ENCODE measurements at regions not wholly inside any gene's neighbourhood (a gene's known extent, or its start where the extent isn't known, plus 50 kb on each side); places are given as distances from the start of the nearest gene placed in this dataset.
"Not testable (repeated sequence)": the region's sequence is repeated elsewhere in the genome, so short reads cannot be mapped to it uniquely, and the experiment has no call there.

DNA sequence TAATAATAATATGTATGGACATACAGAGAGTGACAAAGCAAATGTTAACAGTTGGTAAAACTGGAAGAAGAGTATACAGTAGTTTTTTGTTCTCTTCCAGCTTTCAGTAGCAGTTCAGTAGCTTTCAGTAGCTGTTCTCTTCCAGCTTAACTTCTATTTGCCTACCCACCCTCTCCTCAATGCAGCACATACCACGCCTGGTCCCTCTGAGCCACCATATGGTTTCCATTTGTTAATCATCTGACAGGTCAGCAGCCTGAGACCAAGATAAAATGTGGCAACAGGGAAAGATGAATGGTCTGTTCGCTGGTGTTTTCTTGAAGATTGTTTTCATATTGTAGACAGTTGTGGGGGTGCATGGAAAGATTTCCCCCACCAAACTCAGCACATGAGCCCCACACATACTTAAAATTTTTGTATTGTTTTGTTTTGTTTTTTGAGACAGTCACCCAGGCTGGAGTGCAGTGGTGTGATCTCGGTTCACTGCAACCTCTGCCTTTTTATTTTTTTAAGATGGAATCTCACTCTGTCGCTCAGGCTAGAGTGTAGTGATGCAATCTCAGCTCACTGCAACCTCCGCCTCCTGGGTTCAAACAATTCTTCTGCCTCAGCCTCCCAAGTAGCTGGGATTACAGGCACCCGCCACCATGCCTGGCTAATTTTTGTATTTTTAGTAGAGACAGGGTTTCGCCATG is 56.8 kb downstream of the ATP6V0E2 start:
- not testable (repeated sequence) for DNase-seq (ENCODE audit: low read depth)

DNA sequence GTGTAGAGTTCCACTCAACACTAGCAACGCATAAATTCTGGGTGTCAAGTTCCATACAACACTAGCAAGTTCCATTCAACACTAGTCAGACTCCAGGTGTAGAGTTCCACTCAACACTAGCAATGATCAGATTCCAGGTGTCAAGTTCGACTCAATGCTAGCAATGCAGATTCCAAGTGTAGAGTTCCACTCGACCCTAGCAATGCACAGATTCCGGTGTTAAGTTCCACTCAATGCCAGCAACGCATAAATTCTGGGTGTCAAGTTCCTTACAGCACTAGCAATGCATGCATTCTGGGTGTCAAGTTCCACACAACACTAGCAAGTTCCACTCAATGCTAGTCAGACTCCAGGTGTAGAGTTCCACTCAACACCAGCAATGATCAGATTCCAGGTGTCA is 60.0 kb downstream of the ATP6V0E2 start:
- DNase-seq (ENCODE audit: low read depth) = not testable (repeated sequence)

DNA sequence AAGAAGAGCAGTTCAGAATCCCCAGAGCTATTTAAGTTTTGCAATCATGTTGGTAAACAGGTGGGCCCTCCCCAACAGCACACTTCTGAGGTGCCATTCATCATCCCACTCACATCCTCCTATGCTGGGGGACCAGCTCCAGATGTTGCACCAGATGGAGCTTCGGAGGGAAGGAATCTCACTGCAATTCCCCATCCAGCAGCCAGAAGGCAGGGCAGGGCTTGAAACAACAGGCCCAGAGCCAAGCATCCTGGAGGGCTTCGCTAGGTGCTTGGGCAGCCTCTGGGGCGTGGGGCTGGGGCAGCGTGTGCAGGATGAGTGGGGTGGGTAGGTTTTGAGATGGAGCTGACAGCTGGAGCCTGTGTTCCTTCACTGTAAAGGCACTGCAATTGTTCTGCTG is 73.6 kb downstream of the ATP6V0E2 start:
- not testable (repeated sequence) for DNase-seq (ENCODE audit: low read depth)

DNA sequence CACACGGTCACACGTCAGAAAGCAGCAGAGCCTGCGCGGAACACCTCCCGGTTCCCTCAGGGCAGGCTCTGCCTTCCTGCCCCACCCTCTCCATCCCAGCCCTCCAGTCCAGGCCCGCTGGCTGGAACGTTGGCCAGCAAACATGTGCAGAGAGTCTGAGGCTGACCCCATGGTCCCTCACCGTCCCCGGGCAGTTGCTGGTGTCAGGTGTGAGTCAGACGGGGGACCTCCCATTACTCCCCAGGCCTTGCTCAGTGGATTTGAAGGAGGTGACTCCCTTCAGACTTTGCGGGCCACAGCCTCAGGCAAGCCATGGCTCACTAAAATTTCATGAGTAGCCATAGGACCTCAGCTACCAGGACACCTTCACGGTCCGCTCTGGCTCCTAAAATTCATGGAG is 74.7 kb downstream of the ATP6V0E2 start:
- not testable (repeated sequence) for DNase-seq (ENCODE audit: low read depth)

DNA sequence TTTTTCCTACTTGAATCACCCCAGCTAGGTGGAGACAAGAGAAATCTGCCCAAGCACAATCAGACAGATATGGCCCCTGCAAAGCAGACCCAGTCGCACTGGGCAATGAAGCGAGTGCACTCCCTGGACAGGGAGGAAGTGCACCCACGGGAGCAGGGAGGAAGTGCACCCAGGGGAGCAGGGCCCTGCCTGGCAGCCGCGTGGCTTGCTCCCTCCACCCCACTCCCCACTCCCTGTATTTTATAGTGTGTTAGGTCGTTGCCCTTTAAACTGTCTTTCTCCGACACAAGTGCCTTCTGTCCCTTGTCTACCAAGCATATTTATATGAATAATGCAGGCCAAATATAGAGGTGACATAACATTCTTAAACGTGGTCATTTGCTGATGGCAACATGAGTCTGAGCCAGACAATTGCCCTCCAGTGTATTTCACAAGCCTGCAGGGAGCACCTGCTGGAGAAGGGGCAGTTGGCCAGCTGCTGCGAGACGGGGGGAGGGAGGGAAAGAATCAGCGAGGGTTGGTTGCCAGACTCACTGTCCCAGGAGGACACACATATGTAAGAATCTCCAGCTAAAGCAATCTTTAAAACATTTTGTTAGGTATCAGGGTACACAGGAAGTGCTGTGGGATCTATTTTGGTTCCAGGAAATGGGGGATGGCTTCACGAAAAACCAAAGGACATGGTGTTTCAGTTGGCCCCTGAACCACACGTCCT is 76.3 kb downstream of the ATP6V0E2 start:
- DNase-seq (ENCODE audit: low read depth) = not testable (repeated sequence)

DNA sequence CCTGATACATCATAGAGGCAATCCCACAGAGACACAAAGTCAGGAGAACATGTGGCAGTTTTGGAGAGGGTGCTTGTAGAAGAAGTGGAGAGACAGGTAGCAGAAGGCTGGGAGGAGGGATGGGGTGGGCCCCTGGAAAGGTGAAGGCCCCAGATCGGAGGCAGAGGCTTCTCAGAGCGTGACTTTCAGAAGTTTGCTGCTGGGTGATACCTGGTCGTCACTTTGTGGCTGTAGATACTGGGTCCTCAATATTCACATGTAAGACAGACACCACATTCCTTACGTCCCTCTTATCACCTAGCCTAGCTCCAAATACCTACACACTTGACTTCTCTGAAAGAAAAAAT is 76.8 kb downstream of the ATP6V0E2 start:
- DNase-seq (ENCODE audit: low read depth) = not testable (repeated sequence)

DNA sequence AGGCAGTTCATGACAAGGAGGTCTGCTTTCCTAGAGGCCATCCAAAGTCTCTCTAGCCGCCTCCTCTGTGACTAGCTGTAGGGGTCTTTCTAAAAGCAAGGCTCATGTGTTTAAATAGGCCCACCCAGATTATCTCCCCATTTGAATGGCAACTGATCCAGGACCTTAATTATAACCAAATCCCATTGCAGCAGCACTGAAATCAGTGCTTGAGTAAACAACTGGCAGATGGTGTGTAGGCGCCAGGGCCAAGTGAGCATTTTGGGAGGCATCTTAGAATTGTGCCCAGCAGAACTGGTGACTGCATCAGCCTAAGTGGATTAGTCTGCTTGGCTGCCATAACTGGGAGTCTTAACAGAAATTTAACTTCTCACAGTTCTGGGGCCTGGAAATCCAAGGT is 77.8 kb downstream of the ATP6V0E2 start:
- DNase-seq (ENCODE audit: low read depth) = not testable (repeated sequence)

DNA sequence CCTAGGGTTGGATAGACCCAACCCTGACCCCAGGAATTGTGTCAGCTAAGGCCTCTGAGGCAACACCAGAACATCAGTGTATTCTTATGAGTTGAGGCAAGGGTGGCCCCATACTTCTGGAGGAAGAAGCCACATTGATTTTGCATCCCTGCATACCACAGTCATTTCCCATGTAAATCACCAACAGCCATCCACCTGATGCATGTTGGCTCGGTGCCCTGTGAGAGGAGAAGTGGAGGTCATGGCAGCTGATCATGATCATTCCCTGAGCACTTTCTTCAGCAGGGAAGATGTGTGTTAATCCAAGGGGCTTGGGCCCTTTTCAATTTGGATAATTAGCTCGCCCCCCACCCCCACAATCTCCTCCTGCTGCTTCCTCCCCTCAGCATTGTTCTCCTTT is 85.1 kb downstream of the ATP6V0E2 start:
- not testable (repeated sequence) for DNase-seq (ENCODE audit: low read depth)

DNA sequence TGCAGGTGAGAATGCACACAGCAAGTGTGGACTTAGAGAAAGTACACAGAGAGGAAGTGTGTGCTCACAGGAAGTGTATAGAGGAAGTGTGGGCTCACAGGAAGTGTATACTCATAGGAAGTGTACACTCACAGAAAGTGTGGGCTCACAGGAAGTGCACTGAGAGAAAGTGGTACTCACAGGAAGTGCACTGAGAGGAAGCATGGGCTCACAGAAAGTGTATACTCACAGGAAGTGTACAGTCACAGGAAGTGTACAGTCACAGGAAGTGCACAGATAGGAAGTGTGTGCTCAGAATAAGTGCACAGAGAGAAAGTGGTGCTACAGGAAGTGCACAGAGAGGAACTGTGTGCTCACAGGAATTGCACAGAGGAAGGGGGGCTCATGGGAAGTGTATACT is 87.1 kb downstream of the ATP6V0E2 start:
- not testable (repeated sequence) for DNase-seq (ENCODE audit: low read depth)

DNA sequence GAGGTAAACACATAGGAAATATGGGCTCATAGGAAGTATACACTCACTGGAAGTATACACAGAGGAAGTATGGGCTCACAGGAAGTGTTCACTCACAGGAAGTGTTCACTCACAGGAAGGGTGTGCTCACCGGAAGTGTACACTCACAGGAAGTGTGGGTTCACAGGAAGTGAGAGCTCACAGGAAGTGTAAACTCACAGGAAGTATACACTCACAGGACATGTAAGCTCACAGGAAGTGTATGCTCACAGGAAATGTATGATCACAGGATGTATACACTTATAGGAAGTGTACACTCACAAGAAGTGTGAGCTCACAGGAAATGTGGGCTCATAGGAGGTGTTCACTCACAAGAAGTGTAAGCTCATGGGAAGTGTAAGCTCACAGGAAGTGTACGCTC is 88.1 kb downstream of the ATP6V0E2 start:
- DNase-seq (ENCODE audit: low read depth) = not testable (repeated sequence)

DNA sequence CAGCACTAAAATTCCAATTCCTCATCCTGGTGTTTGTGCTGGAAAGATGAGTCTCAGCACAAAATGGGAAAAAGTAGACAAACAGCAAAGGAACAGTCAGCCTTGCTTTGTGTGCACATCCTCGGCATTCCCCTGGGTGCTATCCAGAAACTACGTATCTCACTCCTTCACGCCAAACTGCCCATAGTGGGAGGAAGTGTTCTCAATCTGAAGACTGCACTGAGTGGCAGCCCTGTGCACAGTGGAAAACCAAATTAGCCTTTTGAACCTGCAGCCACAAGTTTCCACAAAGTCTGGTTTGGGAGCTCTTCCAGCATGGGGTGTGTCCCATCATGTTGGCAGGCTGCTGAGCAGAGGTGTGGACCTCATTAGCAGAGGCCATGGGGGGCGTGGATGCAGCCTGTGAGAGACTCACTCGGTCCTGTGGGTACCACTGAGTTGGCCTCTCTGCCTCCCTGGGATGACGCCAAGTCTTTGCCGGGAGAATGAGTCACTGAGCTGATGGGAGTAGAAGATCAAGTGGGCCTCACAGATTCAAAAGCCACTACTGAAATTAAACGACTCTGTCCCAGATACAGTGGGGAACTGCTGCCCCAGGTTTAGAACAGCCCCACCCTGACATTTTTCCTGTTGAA is 89.0 kb downstream of the ATP6V0E2 start:
- DNase-seq (ENCODE audit: low read depth) = not testable (repeated sequence)

DNA sequence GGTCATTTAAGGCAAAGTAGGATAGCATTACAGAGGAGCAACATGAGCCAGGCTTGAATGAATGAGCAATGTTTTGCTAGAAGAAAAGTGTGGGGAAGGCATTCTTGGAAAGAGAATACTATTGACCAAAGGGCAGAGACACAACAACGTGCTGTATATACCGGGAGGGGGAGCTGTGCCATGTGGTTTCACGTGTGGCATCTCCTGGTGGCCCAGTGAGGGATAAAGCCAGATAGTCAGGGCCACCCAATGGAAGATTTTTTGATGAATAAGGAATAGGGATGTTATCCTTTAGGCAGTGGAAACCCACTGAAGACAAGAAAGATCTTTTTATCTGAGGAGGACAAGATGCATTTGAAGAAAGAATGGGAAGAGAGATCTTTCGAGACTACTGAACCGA is 90.2 kb downstream of the ATP6V0E2 start:
- DNase-seq (ENCODE audit: low read depth) = not testable (repeated sequence)

DNA sequence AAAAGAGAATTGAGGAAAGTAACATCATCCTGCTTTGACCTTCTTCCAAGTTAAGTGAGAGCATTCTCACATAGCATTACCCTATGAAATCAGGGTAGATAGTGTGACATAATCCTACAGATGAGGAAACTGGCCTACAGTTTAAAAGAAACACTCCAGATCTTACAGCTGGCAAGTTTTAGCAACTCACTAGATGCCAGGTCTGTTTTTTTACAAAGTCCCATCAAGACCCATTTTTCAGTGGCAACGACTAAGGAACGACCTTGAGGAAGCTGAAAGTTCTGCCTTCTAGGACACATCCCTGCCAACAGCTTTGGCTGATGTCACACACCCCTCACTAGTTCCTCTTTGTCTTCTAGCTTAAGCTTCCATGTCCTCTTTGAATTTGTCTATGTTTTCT is 92.7 kb downstream of the ATP6V0E2 start:
- DNase-seq (ENCODE audit: low read depth) = not testable (repeated sequence)

DNA sequence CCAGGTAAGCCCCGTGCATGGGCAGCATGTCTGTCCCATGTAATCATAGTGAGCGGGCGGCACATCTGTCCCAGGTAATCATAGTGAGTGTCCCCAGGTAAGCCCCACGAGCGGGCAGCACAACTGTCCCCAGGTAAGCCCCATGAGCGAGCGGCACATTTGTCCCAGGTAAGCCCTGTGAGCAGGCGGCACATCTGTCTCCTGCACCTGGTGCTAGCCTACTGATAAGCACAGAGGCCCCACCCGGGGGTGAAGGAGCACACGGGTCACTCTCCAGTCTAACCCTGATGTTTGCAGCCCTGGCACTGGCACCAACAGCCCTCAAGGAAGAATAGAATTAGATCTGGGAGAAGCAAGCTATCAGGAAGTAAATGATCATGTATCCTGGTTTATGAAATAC is 99.2 kb downstream of the ATP6V0E2 start:
- DNase-seq (ENCODE audit: low read depth) = not testable (repeated sequence)

DNA sequence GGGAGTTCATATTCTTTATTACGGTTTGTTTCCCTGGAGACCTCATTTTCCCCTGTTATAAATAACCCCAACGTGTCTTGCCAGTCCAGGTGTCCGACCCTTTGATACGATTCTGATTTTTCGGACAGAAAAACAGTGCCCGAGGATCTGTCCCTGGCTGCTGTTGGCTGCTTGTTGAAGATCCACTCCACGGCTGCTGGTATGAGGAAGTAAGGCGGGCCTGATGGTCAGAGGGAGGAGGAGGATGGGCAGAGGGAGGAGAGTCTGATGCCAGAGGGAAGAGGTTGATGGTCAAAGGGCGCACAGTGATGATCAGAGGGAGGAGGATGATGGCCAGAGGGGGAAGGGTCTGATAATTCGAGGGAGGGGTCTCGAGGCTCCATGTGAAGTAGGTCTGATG is 99.9 kb downstream of the ATP6V0E2 start:
- DNase-seq (ENCODE audit: low read depth) = not testable (repeated sequence)

DNA sequence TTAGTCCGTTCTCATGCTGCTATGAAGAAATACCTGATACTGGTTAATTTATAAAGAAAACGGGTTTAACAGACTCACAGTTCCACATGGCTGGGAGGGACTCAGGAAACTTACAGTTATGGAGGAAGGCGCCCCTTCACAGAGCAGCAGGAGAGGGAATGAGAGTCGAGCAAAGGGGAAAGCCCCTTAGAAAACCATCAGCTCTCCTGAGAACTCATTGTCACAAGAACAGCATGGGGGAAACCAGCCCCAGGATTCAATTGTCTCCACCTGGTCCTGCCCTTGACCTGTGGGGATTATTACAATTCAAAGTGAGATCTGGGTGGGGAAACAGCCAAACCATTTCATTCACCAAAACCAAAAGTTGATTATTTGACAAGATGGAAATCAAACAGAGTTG is 101.8 kb downstream of the ATP6V0E2 start:
- not testable (repeated sequence) for DNase-seq (ENCODE audit: low read depth)

DNA sequence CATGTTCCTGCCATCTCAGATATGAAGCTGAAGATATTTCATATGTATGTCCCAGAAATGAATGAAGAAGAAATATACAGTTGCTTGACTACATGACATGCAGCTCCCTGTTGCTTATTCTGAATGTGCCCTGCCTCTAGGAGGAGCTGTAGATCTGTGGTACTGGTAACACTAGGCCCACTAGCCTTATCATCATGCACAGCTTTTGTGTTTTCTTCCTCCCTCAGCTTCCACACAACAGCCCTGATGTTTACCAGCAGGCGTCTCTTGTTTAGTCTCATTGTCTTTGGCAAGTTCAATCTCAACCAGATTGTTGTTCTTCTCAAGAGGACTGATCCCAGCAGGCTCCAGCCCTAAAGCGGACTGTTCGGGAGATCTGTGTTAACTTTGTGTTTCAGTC is 104.8 kb downstream of the ATP6V0E2 start:
- DNase-seq (ENCODE audit: low read depth) = not testable (repeated sequence)

DNA sequence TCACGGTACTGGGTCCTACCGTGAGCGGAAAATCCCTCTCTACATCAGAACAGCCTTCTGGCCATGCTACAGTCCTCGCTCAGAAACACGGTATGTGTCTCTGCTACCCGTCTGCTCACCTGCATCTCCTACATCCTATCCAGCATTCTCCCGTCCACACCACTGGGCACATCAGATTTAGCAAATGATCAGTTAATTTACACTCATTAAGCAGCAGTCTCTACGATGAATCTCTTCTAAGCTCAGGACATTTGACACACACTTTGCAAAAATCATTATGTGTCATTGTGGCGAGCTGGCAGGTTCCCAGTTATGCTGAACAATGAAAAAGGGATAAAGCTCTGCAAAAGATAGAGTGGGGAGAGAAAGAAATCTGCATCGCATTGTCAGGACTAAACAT is 105.2 kb downstream of the ATP6V0E2 start:
- DNase-seq (ENCODE audit: low read depth) = not testable (repeated sequence)

DNA sequence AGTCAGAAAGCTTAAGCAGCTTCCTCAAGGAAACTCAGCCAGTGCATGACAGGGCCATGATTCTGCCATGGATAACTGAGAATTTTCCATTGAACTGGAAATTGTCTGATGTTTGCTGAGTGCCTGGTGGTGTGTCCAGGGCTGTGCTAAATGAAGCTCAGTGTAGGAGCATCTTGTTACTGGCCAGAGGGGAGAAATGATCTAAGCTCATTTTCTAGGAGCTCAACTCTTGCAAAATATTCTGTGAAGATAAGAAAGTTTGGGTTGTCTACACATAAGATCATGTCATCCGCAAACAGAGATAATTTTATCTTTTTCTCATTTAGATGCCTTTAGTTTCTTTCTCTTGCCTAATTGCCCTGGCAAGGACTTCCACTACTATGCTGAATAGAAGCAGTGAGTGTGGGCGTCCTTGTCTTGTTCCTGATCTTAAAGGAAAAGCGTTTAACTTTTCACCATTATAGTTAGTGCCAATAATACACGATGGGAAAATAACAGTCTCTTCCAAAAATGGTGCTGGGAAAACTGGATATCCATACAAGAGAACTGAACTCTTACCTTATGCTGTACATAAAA is 108.9 kb downstream of the ATP6V0E2 start:
- not testable (repeated sequence) for DNase-seq (ENCODE audit: low read depth)

DNA sequence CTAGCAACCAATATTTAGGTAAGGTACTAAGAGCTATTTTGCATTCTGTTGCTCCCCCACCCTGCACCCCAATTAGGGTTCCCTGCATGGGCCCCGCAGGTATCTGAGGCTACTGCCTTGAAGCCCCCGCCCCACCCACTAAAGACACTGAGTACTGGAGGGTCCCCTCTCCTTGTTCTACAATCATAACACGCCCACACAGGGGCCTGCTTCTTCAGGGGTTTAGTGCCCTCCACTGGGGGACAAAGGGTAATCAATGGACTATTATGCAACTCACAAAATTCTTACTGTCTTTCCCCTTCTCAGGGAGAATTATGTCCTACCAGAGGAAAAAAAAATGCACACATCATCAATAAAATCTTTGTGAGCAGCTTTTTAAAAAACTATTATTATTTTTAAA is 113.1 kb downstream of the ATP6V0E2 start:
- DNase-seq (ENCODE audit: low read depth) = not testable (repeated sequence)

DNA sequence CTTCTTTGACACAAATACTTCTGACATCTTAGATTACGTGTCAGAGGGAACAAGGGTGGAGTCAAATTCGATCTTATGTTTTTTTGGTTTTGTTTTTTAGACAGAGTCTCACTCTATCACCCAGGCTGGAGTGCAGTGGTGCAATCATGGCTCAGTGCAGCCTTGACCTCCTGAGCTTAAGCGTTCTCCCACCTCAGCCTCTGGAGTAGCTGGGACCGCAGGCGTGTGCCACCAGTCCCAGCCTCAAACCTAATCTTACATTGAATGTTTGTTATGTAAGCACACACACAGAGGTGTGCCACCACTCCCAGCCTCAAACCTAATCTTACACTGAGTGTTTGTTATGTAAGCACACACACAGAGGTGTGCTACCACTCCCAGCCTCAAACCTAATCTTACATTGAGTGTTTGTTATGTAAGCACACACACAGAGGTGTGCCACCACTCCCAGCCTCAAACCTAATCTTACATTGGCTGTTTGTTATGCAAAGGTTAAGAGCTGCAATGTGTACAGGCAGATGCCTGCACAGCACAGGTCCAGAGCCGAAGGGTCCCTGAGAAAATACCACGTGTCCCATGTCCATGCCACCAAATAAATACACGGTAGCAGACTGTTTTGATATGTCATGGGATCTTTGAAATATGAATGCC is 118.0 kb downstream of the ATP6V0E2 start:
- not testable (repeated sequence) for DNase-seq (ENCODE audit: low read depth)

DNA sequence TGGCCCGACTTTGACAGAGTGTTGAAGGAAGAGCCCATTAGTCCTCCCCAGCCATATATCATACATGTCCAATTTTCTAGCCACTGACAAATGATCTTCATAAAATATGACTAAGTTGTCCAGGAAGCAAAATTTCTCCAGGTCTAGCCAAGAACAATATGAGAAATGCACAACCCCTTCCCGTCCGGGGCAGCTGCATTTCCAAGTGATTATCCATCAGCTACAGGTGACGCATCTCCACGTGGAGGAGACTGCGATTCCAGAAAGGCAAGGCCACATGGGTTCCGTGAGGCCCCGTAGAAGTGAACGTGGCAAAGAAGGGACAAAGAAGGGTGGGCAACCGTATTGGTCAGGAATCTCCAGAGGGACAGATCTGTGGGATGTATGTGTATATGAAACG is 118.6 kb downstream of the ATP6V0E2 start:
- DNase-seq (ENCODE audit: low read depth) = not testable (repeated sequence)
